ENCODE measurements at regions not wholly inside any gene's neighbourhood (a gene's known extent, or its start where the extent isn't known, plus 50 kb on each side); places are given as distances from the start of the nearest gene placed in this dataset.

GRCh38 chr1:238293075-238293474, 402.4 kb upstream of the ZP4 start:
- H3K4me1 ChIP-seq (ENCODE audit: control insufficient read depth, insufficient read depth, low read length): no peaks in the 10 kb centered on the region
- H3K9me3 ChIP-seq (ENCODE audit: control insufficient read depth, insufficient read depth, low read depth, low read length): no peaks in the 10 kb centered on the region
- TF ChIP-seq ZNF830 (tag by site-specific recombination; IDR thresholded peaks at IDR 0.05; ENCODE audit: low read depth) (no peak), ZBTB8A (tag by site-specific recombination; IDR thresholded peaks at IDR 0.05) (no peak), ZNF645 (tag by site-specific recombination; IDR thresholded peaks at IDR 0.05) (no peak), ZNF292 (tag by site-specific recombination; IDR thresholded peaks at IDR 0.05; ENCODE audit: borderline replicate concordance, low read depth) (no peak), ZNF785 (tag by site-specific recombination; IDR thresholded peaks at IDR 0.05) (no peak), KLF10 (tag by site-specific recombination; IDR thresholded peaks at IDR 0.05) (no peak), ZNF23 (tag by site-specific recombination; IDR thresholded peaks at IDR 0.05; ENCODE audit: borderline replicate concordance) (no peak), ZNF146 (tag by site-specific recombination; IDR thresholded peaks at IDR 0.05) (no peak), HIC1 (tag by site-specific recombination; IDR thresholded peaks at IDR 0.05) (no peak), ZNF362 (tag by site-specific recombination; IDR thresholded peaks at IDR 0.05) (no peak), ZNF664 (tag by site-specific recombination; IDR thresholded peaks at IDR 0.05) (no peak)
- no peaks in the 10 kb centered on the region for H3K36me3 ChIP-seq (ENCODE audit: control insufficient read depth in 2 of 2, insufficient read depth in 1 of 2, low read length in 2 of 2)
- CTCF ChIA-PET: no interaction called here
- POLR2A ChIA-PET: no interaction called here
- no peak overlapping the region for H3K4me3 ChIP-seq (ENCODE audit: low read depth, low read length)
- H3K27ac ChIP-seq (ENCODE audit: extremely low read depth, low read depth, low read length): no peak overlapping the region

GRCh38 chr1:238281418-238281817, 390.7 kb upstream of the ZP4 start:
- no peaks in the 10 kb centered on the region for H3K36me3 ChIP-seq (ENCODE audit: control insufficient read depth in 2 of 2, insufficient read depth in 1 of 2, low read length in 2 of 2)
- H3K9me3 ChIP-seq (ENCODE audit: control insufficient read depth, insufficient read depth, low read depth, low read length): no peaks in the 10 kb centered on the region
- CTCF ChIA-PET: no interaction called here
- POLR2A ChIA-PET: no interaction called here
- no peak overlapping the region for H3K4me3 ChIP-seq (ENCODE audit: low read depth, low read length)
- no peaks in the 10 kb centered on the region for H3K4me1 ChIP-seq (ENCODE audit: control insufficient read depth, insufficient read depth, low read length)
- H3K27ac ChIP-seq (ENCODE audit: extremely low read depth, low read depth, low read length): no peak overlapping the region
- TF ChIP-seq ZNF747 (tag by site-specific recombination; IDR thresholded peaks at IDR 0.05) (no peak), SP2 (tag by site-specific recombination; IDR thresholded peaks at IDR 0.05) (no peak), IKZF3 (tag by site-specific recombination; IDR thresholded peaks at IDR 0.05) (no peak), ZNF768 (tag by site-specific recombination; IDR thresholded peaks at IDR 0.05) (no peak), ZNF544 (tag by site-specific recombination; IDR thresholded peaks at IDR 0.05) (no peak), ZNF211 (tag by site-specific recombination; IDR thresholded peaks at IDR 0.05; ENCODE audit: low read depth) (no peak), ZBTB48 (tag by site-specific recombination; IDR thresholded peaks at IDR 0.05) (no peak), ZBTB44 (tag by site-specific recombination; IDR thresholded peaks at IDR 0.05) (no peak), ZBTB11 (tag by site-specific recombination; conservative IDR thresholded peaks at IDR 0.05; ENCODE audit: low read depth) (no peak), ZNF10 (tag by site-specific recombination; IDR thresholded peaks at IDR 0.05) (no peak), ZNF266 (tag by site-specific recombination; IDR thresholded peaks at IDR 0.05; ENCODE audit: low read depth) (no peak), ZNF169 (tag by site-specific recombination; IDR thresholded peaks at IDR 0.05) (no peak), ZBTB7A (tag by site-specific recombination; IDR thresholded peaks at IDR 0.05; ENCODE audit: low read depth) (no peak), KLF16 (tag by site-specific recombination; IDR thresholded peaks at IDR 0.05) (no peak), PATZ1 (tag by site-specific recombination; IDR thresholded peaks at IDR 0.05) (no peak)
